ENCODE measurements at regions not wholly inside any gene's neighbourhood (a gene's known extent, or its start where the extent isn't known, plus 50 kb on each side); places are given as distances from the start of the nearest gene placed in this dataset.

GRCh38 chr20:40427026-40427425, 262.0 kb downstream of the MAFB start:
- TF ChIP-seq CTCF (IDR thresholded peaks at IDR 0.05; ENCODE audit: low read depth, low read length) = no peak
- TF ChIP-seq EZH2phosphoT487 (IDR thresholded peaks at IDR 0.05; ENCODE audit: low read depth) = no peak
